Ovary (tissue), 7 donors: ENCODE measurements at regions not wholly inside any gene's neighbourhood (a gene's known extent, or its start where the extent isn't known, plus 50 kb on each side); places are given as distances from the start of the nearest gene placed in this dataset.

Experiments used
- DNase-seq, 5 donors: peaks; one replicate each; pipeline ENCODE4 v3.0.0-alpha.2; 2019 to 2020
- H3K27ac ChIP-seq, 2 donors: fragments of 200-600 bp; one replicate each; pipeline versions ENCODE4 v1.5.1 to v1.8.0; 2019 to 2022
- H3K27me3 ChIP-seq: fragments of 200-600 bp; one replicate; pipeline ENCODE4 v1.8.0; 2022
- H3K36me3 ChIP-seq: fragments of 200-600 bp; sonication (generic); one replicate; pipeline ENCODE4 v1.5.1; 2019
- H3K4me1 ChIP-seq: one replicate; pipeline ENCODE4 v1.8.1; 2013; ENCODE audit warnings: mild to moderate bottlenecking, moderate library complexity; ENCODE audit not compliant: insufficient read depth
- H3K4me3 ChIP-seq: fragments of 200-600 bp; sonication (generic); one replicate; pipeline ENCODE4 v1.5.1; 2017
- H3K9me3 ChIP-seq, 2 donors: fragments of 200-600 bp in 1 of 2; sonication (generic) in 1 of 2; one replicate each; pipeline versions ENCODE4 v1.5.1 to v1.8.1; 2013 to 2019; ENCODE audit warnings: mild to moderate bottlenecking in 1 of 2, moderate library complexity in 1 of 2
- CTCF ChIP-seq, 3 donors: fragments of 450-650 bp in 2 of 3; fragments of 200-600 bp in 1 of 3; IDR thresholded peaks; one replicate each; pipeline versions ENCODE4 v1.5.1 to v1.8.0; 2016 to 2022; ENCODE audit warnings: antibody characterized with exemption in 3 of 3, mild to moderate bottlenecking in 1 of 3
- EP300 ChIP-seq: sonication (generic); formaldehyde crosslinking; IDR thresholded peaks from one replicate; pipeline ENCODE4 v1.6.1; 2017; ENCODE audit warnings: antibody characterized with exemption
- POLR2A ChIP-seq: fragments of 450-650 bp; IDR thresholded peaks from one replicate; pipeline ENCODE4 v1.6.1; 2017; ENCODE audit warnings: antibody characterized with exemption, mild to moderate bottlenecking, moderate library complexity
- WGBS, 3 donors: extraction: QIAGEN DNeasy Blood & Tissue Kit in 1 of 3; methylation state at CpG; one replicate each; pipeline versions ENCODE4 v1.1.5 to v1.1.7; 2013 to 2017; 5-methylcytosine and 5-hydroxymethylcytosine counted together
- intact Hi-C, 4 donors: fragments of 100-400 bp; cut with DNase I; formaldehyde crosslinking; loops; one replicate each; pipeline versions ENCODE4 v1.11.0 to v1.15.1; 2022 to 2023
- donor health status: DM: no; HTN: no; CAD: no; lungs with moderate emphysema.
- donor health status: DM: no; HTN: no; CAD: no.
- donor health status: Bipolar disorder and iron deficiency.
- donor health status: DM: no; HTN: no; CAD: no.
- donor health status: DM: yes; HTN: yes; CAD: no.

GRCh38 chr14:65866448-65866847, 453.9 kb downstream of the FUT8 start:
- Histone ChIP-seq H3K9me3 (no peaks in the 10 kb centered on the region), H3K27me3 (no peaks in the 10 kb centered on the region), H3K4me1 (no peaks in the 10 kb centered on the region), H3K27ac (no peak overlapping the region), H3K4me3 (no peak overlapping the region), H3K36me3 (no peaks in the 10 kb centered on the region)
- intact Hi-C loops, result no loop called here
- DNase-seq, result no peak
- TF ChIP-seq POLR2A, result no peak
- no peak for TF ChIP-seq EP300
- TF ChIP-seq CTCF (IDR thresholded peaks at IDR 0.05), result no peak
- 61 to 86% (median 79%) methylated on average over 3 of the region's 3 CpGs for WGBS, 3 donors

GRCh38 chr14:65866886-65867285, 454.4 kb downstream of the FUT8 start:
- Histone ChIP-seq H3K4me1 (no peaks in the 10 kb centered on the region), H3K9me3 (no peaks in the 10 kb centered on the region), H3K27me3 (no peaks in the 10 kb centered on the region), H3K36me3 (no peaks in the 10 kb centered on the region), H3K4me3 (no peak overlapping the region), H3K27ac (no peak overlapping the region)
- no peak for TF ChIP-seq EP300
- no peak for TF ChIP-seq CTCF (IDR thresholded peaks at IDR 0.05)
- no peak for TF ChIP-seq POLR2A
- 24 to 47% (median 31%) methylated on average over 4 of the region's 4 CpGs for WGBS, 3 donors
- no peak for DNase-seq
- intact Hi-C loops, result no loop called here

GRCh38 chr14:65867333-65867732, 454.8 kb downstream of the FUT8 start:
- no peak for DNase-seq
- TF ChIP-seq POLR2A, result no peak
- TF ChIP-seq EP300, result no peak
- TF ChIP-seq CTCF (IDR thresholded peaks at IDR 0.05), result no peak
- intact Hi-C loops, result no loop called here
- no peak overlapping the region for H3K27ac ChIP-seq
- no peaks in the 10 kb centered on the region for H3K36me3 ChIP-seq
- H3K4me1 ChIP-seq, result no peaks in the 10 kb centered on the region
- WGBS, 3 donors, result 88 to 94% (median 92%) methylated on average over 3 of the region's 3 CpGs
- H3K27me3 ChIP-seq, result no peaks in the 10 kb centered on the region
- no peaks in the 10 kb centered on the region for H3K9me3 ChIP-seq
- H3K4me3 ChIP-seq, result no peak overlapping the region

- intact Hi-C loops, result no loop called here
- no peaks in the 10 kb centered on the region for H3K27me3 ChIP-seq
- H3K4me3 ChIP-seq, result no peak overlapping the region
- WGBS, 3 donors, result 34 to 63% (median 49%) methylated on average over 2 of the region's 2 CpGs
- no peak for TF ChIP-seq CTCF (IDR thresholded peaks at IDR 0.05)
- no peak for TF ChIP-seq POLR2A
- TF ChIP-seq EP300, result no peak
- H3K4me1 ChIP-seq, result no peaks in the 10 kb centered on the region
- H3K27ac ChIP-seq, result no peak overlapping the region
- no peaks in the 10 kb centered on the region for H3K36me3 ChIP-seq
- no peaks in the 10 kb centered on the region for H3K9me3 ChIP-seq
- no peak for DNase-seq
Observed at GRCh38 chr14:65872536-65872935, 460.0 kb downstream of the FUT8 start.

- no peak for DNase-seq
- WGBS, 3 donors, result 84 to 94% (median 92%) methylated on average over 7 of the region's 7 CpGs
- TF ChIP-seq CTCF (IDR thresholded peaks at IDR 0.05) (no peak), EP300 (no peak), POLR2A (no peak)
Observed at GRCh38 chr14:65877166-65877565, 464.6 kb downstream of the FUT8 start.

More at GRCh38 chr14:65877166-65877565, 464.6 kb downstream of the FUT8 start:
- no peak overlapping the region for H3K4me3 ChIP-seq
- no peaks in the 10 kb centered on the region for H3K36me3 ChIP-seq
- no peaks in the 10 kb centered on the region for H3K9me3 ChIP-seq
- intact Hi-C loops, result no loop called here
- no peak overlapping the region for H3K27ac ChIP-seq
- no peaks in the 10 kb centered on the region for H3K27me3 ChIP-seq
- H3K4me1 ChIP-seq, result no peaks in the 10 kb centered on the region
